ENCODE measurements at regions not wholly inside any gene's neighbourhood (a gene's known extent, or its start where the extent isn't known, plus 50 kb on each side); places are given as distances from the start of the nearest gene placed in this dataset.
A peak's percentile ranks its signal among the peaks of the same experiment; 100 is the strongest.
"Not testable (repeated sequence)": the region's sequence is repeated elsewhere in the genome, so short reads cannot be mapped to it uniquely, and the experiment has no call there.

DNA sequence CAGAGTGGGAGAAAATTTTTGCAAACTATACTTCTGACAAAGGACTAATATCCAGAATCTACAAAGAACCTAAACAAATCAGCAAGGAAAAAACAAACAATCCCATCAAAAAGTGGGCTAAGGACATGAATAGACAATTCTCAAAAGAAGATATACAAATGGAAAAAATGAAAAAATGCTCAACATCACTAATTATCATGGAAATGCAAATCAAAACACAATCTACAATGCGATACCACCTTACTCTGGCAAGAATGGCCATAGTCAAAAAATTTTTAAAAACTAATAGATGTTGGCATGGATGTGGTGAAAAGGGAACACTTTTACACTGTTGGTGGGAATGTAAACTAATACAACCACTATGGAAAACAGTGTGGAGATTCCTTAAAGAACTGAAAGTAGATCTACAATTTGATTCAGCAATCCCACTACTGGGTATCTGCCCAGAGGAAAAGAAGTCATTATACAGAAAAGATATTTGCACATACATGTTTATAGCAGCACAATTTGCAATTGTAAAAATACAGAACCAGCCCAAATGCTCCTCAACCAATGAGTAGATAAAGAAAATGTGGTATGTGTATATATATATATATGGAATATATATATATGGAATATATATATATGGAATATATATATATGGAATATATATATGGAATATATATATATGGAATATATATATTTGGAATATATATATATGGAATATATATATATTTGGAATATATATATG is 141.2 kb upstream of the P2RY1 start:
- ATAC-seq; H2AFZ ChIP-seq (ENCODE audit: control insufficient read depth, low read depth, low read length); POLR2A ChIA-PET; in situ Hi-C loops (cut with MboI); H3K36me3 ChIP-seq (ENCODE audit: control insufficient read depth in 2 of 2, insufficient read depth in 2 of 2, low read length in 1 of 2); RAD21 ChIA-PET (ENCODE audit: unreplicated experiment); FAIRE-seq; H3K4me1 ChIP-seq (ENCODE audit: control insufficient read depth, insufficient read depth, low read length); SMC1A ChIA-PET (ENCODE audit: uncharacterized antibody, unreplicated experiment); H3K79me2 ChIP-seq (ENCODE audit: control insufficient read depth, insufficient read depth, low read length); H3K9me3 ChIP-seq (replicated peaks; ENCODE audit: control insufficient read depth, insufficient read depth, low read length); H3K27ac ChIP-seq (ENCODE audit: control insufficient read depth, insufficient read depth); H3K27me3 ChIP-seq (replicated peaks in 1 of 2; ENCODE audit: control insufficient read depth in 2 of 2, insufficient read depth in 2 of 2, low read length in 1 of 2); DNase-seq (ENCODE audit: low read depth, low spot score); BruUV-seq (replicated peaks); H4K20me1 ChIP-seq (ENCODE audit: control insufficient read depth, insufficient read depth); CTCF ChIA-PET; H3K9ac ChIP-seq (ENCODE audit: control insufficient read depth, insufficient read depth, low read length); H3K4me2 ChIP-seq (ENCODE audit: control insufficient read depth, insufficient read depth); H3K4me3 ChIP-seq: not testable (repeated sequence)
- 100% methylated on average over 1 of the region's 1 CpG for WGBS (ENCODE audit: insufficient coverage, insufficient replicate concordance, low lambda C conversion rate, missing lambda C conversion rate)
- intact Hi-C loops (cut with micrococcal nuclease; ENCODE audit: unreplicated experiment): loop anchor here (10.0 kb wide), 1 partner anchor 271 kb away; no protein-coding TSS in a partner anchor
- peak; percentile 52 to 62; a peak in 2 of 4 replicates for TF ChIP-seq IKZF2 (IDR thresholded peaks at IDR 0.05)

DNA sequence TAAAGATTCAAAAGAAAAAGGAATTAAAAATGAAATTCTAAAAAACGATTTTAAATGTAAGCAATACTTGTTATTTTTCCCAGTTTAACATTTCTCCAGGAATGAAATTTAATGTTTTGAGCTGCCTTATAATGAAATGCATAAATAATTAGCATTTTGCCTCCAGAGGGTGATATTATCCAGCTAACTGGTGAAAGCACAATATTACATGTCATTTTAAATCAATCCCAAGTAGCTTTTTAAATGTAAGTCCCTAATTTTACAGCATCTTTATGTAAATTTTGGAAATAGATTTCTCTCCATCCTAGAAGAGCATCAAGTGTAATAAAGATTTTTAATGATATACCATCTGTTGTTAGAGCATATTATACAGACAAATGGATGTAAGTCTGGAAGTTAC is 139.1 kb upstream of the P2RY1 start:
- Histone ChIP-seq H3K79me2 (ENCODE audit: control insufficient read depth, insufficient read depth, low read length) (no peaks in the 10 kb centered on the region), H3K9ac (ENCODE audit: control insufficient read depth, insufficient read depth, low read length) (no peak overlapping the region), H3K27me3 (replicated peaks in 1 of 2; ENCODE audit: control insufficient read depth in 2 of 2, insufficient read depth in 2 of 2, low read length in 1 of 2) (no peaks in the 10 kb centered on the region), H2AFZ (ENCODE audit: control insufficient read depth, low read depth, low read length) (no peak overlapping the region), H3K4me1 (ENCODE audit: control insufficient read depth, insufficient read depth, low read length) (no peaks in the 10 kb centered on the region), H3K4me2 (ENCODE audit: control insufficient read depth, insufficient read depth) (no peak overlapping the region), H4K20me1 (ENCODE audit: control insufficient read depth, insufficient read depth) (no peaks in the 10 kb centered on the region), H3K27ac (ENCODE audit: control insufficient read depth, insufficient read depth) (no peak overlapping the region), H3K9me3 (replicated peaks; ENCODE audit: control insufficient read depth, insufficient read depth, low read length) (no peaks in the 10 kb centered on the region), H3K36me3 (ENCODE audit: control insufficient read depth in 2 of 2, insufficient read depth in 2 of 2, low read length in 1 of 2) (no peaks in the 10 kb centered on the region), H3K4me3 (no peak overlapping the region)
- ATAC-seq (no peak), DNase-seq (ENCODE audit: low read depth, low spot score) (no peak), FAIRE-seq (no peak)
- ChIA-PET SMC1A (ENCODE audit: uncharacterized antibody, unreplicated experiment) (interaction anchor here (1.1 to 1.2 kb wide), 2 partner anchors 11 to 265 kb away, joined by 3 to 5 read pairs; no protein-coding TSS in a partner anchor), POLR2A (no interaction called here), RAD21 (ENCODE audit: unreplicated experiment) (no interaction called here), CTCF (interaction anchor here (1.0 kb wide), 1 partner anchor 50 kb away, joined by 4 read pairs; no protein-coding TSS in a partner anchor)
- no TSS peak for BruUV-seq (replicated peaks)
- in situ Hi-C loops (cut with MboI) (no loop called here), intact Hi-C loops (cut with micrococcal nuclease; ENCODE audit: unreplicated experiment) (loop anchor here (10.0 kb wide), 1 partner anchor 269 kb away; no protein-coding TSS in a partner anchor)
- 4% methylated on average over 1 of the region's 1 CpG for WGBS (ENCODE audit: insufficient coverage, insufficient replicate concordance, low lambda C conversion rate, missing lambda C conversion rate)
- TF ChIP-seq ZNF687 (IDR thresholded peaks at IDR 0.05) (no peak), NFYA (IDR thresholded peaks at IDR 0.05; ENCODE audit: borderline replicate concordance, low read depth, low read length) (no peak), WRNIP1 (IDR thresholded peaks at IDR 0.05; ENCODE audit: borderline replicate concordance, low read depth, low read length) (no peak), FOXK2 (IDR thresholded peaks at IDR 0.05) (no peak), DPF2 (IDR thresholded peaks at IDR 0.05) (no peak)
- TF ChIP-seq, protein P1, sequence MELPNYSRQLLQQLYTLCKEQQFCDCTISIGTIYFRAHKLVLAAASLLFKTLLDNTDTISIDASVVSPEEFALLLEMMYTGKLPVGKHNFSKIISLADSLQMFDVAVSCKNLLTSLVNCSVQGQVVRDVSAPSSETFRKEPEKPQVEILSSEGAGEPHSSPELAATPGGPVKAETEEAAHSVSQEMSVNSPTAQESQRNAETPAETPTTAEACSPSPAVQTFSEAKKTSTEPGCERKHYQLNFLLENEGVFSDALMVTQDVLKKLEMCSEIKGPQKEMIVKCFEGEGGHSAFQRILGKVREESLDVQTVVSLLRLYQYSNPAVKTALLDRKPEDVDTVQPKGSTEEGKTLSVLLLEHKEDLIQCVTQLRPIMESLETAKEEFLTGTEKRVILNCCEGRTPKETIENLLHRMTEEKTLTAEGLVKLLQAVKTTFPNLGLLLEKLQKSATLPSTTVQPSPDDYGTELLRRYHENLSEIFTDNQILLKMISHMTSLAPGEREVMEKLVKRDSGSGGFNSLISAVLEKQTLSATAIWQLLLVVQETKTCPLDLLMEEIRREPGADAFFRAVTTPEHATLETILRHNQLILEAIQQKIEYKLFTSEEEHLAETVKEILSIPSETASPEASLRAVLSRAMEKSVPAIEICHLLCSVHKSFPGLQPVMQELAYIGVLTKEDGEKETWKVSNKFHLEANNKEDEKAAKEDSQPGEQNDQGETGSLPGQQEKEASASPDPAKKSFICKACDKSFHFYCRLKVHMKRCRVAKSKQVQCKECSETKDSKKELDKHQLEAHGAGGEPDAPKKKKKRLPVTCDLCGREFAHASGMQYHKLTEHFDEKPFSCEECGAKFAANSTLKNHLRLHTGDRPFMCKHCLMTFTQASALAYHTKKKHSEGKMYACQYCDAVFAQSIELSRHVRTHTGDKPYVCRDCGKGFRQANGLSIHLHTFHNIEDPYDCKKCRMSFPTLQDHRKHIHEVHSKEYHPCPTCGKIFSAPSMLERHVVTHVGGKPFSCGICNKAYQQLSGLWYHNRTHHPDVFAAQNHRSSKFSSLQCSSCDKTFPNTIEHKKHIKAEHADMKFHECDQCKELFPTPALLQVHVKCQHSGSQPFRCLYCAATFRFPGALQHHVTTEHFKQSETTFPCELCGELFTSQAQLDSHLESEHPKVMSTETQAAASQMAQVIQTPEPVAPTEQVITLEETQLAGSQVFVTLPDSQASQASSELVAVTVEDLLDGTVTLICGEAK (IDR thresholded peaks at IDR 0.05; ENCODE audit: borderline replicate concordance): no peak
